ENCODE measurements at regions not wholly inside any gene's neighbourhood (a gene's known extent, or its start where the extent isn't known, plus 50 kb on each side); places are given as distances from the start of the nearest gene placed in this dataset.

DNA sequence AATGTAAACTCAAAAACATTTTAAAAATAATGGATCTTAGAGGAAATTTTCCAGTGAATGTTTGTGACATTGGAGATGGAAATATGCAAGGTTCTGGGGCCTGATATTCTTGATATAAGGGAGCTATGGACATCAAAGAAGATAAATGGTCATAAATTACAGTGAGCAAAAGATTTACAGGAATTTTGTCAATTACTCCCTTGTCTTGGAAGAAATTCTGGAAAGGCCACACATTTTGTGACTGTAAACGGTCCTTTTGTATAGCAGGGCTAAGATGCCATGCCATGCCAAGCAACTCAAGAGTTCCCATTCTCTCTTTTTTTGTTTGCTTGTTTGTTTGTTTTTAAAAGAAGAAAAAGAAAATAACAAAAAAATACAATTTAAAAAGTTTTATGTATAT lies 1186.2 kb upstream of the CITED2 start:
- Histone ChIP-seq H3K27ac (no peak overlapping the region), H3K79me2 (no peaks in the 10 kb centered on the region), H2AFZ (no peak overlapping the region), H3K4me3 (no peak overlapping the region), H4K20me1 (ENCODE audit: insufficient read depth, poor library complexity, severe bottlenecking) (no peaks in the 10 kb centered on the region), H3K4me1 (ENCODE audit: insufficient read depth) (no peaks in the 10 kb centered on the region), H3K9me3 (ENCODE audit: low read depth) (no peaks in the 10 kb centered on the region), H3K9me2 (replicated peaks; ENCODE audit: insufficient read depth) (no peaks in the 10 kb centered on the region), H3K4me2 (no peak overlapping the region), H3K36me3 (replicated peaks; ENCODE audit: insufficient read depth, low read depth) (no peaks in the 10 kb centered on the region), H3K27me3 (no peaks in the 10 kb centered on the region)
- 84% methylated on average over 1 of the region's 1 CpG for WGBS (ENCODE audit: low lambda C conversion rate, missing lambda C conversion rate)
- no peak for DNase-seq (ENCODE audit: low spot score)
- TF ChIP-seq, protein P1, sequence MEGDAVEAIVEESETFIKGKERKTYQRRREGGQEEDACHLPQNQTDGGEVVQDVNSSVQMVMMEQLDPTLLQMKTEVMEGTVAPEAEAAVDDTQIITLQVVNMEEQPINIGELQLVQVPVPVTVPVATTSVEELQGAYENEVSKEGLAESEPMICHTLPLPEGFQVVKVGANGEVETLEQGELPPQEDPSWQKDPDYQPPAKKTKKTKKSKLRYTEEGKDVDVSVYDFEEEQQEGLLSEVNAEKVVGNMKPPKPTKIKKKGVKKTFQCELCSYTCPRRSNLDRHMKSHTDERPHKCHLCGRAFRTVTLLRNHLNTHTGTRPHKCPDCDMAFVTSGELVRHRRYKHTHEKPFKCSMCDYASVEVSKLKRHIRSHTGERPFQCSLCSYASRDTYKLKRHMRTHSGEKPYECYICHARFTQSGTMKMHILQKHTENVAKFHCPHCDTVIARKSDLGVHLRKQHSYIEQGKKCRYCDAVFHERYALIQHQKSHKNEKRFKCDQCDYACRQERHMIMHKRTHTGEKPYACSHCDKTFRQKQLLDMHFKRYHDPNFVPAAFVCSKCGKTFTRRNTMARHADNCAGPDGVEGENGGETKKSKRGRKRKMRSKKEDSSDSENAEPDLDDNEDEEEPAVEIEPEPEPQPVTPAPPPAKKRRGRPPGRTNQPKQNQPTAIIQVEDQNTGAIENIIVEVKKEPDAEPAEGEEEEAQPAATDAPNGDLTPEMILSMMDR (IDR thresholded peaks at IDR 0.05; ENCODE audit: poor library complexity): no peak
- TF ChIP-seq EZH2 (IDR thresholded peaks at IDR 0.05; ENCODE audit: borderline replicate concordance) (no peak), EZH2phosphoT487 (IDR thresholded peaks at IDR 0.05; ENCODE audit: low read depth, severe bottlenecking, unreplicated experiment) (no peak)

DNA sequence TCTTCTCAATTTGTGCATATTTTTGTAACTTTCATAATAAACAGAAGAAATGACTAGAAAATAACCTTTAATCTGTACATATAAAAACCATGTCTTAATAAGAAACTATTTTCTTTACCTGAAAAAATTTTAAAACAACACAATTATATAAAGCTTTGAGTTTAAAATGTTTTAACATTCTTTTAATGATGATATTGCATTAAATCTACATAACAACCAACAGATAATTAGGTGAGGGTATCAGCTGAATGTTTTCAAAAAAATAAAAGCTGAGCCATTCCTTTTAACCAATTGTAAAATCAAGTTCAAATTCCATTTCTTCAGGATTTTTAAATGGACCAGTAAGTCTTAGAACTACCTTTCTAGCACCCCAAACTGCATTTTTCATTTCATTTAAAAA lies 1185.0 kb upstream of the CITED2 start:
- no peak overlapping the region for H3K4me2 ChIP-seq
- no peaks in the 10 kb centered on the region for H3K4me1 ChIP-seq (ENCODE audit: insufficient read depth)
- H4K20me1 ChIP-seq (ENCODE audit: insufficient read depth, poor library complexity, severe bottlenecking): no peaks in the 10 kb centered on the region
- H3K79me2 ChIP-seq: no peaks in the 10 kb centered on the region
- no peak for TF ChIP-seq EZH2phosphoT487 (IDR thresholded peaks at IDR 0.05; ENCODE audit: low read depth, severe bottlenecking, unreplicated experiment)
- TF ChIP-seq, protein P1 (IDR thresholded peaks at IDR 0.05; ENCODE audit: poor library complexity): no peak
- no peaks in the 10 kb centered on the region for H3K36me3 ChIP-seq (replicated peaks; ENCODE audit: insufficient read depth, low read depth)
- H2AFZ ChIP-seq: no peak overlapping the region
- H3K27ac ChIP-seq: no peak overlapping the region
- no peaks in the 10 kb centered on the region for H3K9me3 ChIP-seq (ENCODE audit: low read depth)
- no peaks in the 10 kb centered on the region for H3K27me3 ChIP-seq
- no peak overlapping the region for H3K4me3 ChIP-seq
- no peaks in the 10 kb centered on the region for H3K9me2 ChIP-seq (replicated peaks; ENCODE audit: insufficient read depth)
- DNase-seq (ENCODE audit: low spot score): no peak

DNA sequence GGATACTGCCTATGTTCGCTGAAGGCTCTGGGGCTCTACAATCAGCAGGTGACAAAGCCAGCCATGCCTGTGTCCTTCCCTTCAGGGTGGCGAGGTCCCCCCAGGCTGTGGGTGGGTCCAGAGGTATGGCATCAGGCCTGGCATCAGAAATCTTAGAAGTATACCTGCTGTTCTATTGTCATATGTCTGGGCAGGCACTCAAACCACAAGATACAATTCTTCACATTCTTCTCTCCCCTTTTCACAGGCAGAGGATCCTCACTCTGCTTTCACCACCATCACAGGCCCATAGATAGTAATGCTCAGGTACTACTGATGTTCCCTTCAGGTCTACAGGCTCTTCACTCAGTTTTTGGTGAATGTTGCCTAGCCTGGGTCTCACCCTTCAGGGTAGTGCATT lies 1180.0 kb upstream of the CITED2 start:
- Histone ChIP-seq H3K9me2 (replicated peaks; ENCODE audit: insufficient read depth) (no peaks in the 10 kb centered on the region), H3K79me2 (no peaks in the 10 kb centered on the region), H3K9me3 (ENCODE audit: low read depth) (no peaks in the 10 kb centered on the region), H3K4me3 (no peak overlapping the region), H3K36me3 (replicated peaks; ENCODE audit: insufficient read depth, low read depth) (no peaks in the 10 kb centered on the region), H3K27me3 (no peaks in the 10 kb centered on the region), H3K4me1 (ENCODE audit: insufficient read depth) (no peaks in the 10 kb centered on the region), H3K27ac (no peak overlapping the region), H3K4me2 (no peak overlapping the region), H4K20me1 (ENCODE audit: insufficient read depth, poor library complexity, severe bottlenecking) (no peaks in the 10 kb centered on the region), H2AFZ (no peak overlapping the region)
- 97% methylated on average over 2 of the region's 2 CpGs for WGBS (ENCODE audit: low lambda C conversion rate, missing lambda C conversion rate)
- TF ChIP-seq EZH2 (IDR thresholded peaks at IDR 0.05; ENCODE audit: borderline replicate concordance) (no peak), EZH2phosphoT487 (IDR thresholded peaks at IDR 0.05; ENCODE audit: low read depth, severe bottlenecking, unreplicated experiment) (no peak)
- TF ChIP-seq, protein P1 (IDR thresholded peaks at IDR 0.05; ENCODE audit: poor library complexity): no peak
- no peak for DNase-seq (ENCODE audit: low spot score)

DNA sequence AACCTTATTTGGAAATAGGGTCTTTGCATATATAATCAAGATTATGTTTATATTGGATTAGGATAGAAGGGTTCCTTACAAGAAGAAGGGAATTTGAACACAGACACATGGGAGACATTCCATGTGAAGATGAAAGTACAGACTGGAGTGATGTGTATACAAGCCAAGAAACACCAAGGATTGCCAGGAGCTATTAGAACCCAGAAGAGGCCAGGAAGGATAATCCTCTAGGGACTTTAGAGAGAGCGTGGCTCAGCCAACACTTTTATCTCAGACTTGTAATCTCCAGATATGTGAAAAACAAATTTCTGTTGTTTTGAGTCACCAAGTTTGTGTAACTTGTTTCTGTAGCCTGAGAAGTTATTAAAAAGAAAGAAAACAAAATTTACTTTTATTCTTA lies 1173.9 kb upstream of the CITED2 start:
- no peaks in the 10 kb centered on the region for H3K9me2 ChIP-seq (replicated peaks; ENCODE audit: insufficient read depth)
- 88% methylated on average over 1 of the region's 1 CpG for WGBS (ENCODE audit: low lambda C conversion rate, missing lambda C conversion rate)

More for the DNA sequence above, 1173.9 kb upstream of the CITED2 start:
- Histone ChIP-seq H3K4me1 (ENCODE audit: insufficient read depth) (no peaks in the 10 kb centered on the region), H3K27ac (no peak overlapping the region), H3K4me2 (no peak overlapping the region), H4K20me1 (ENCODE audit: insufficient read depth, poor library complexity, severe bottlenecking) (no peaks in the 10 kb centered on the region), H3K36me3 (replicated peaks; ENCODE audit: insufficient read depth, low read depth) (no peaks in the 10 kb centered on the region), H3K79me2 (no peaks in the 10 kb centered on the region), H3K9me3 (ENCODE audit: low read depth) (no peaks in the 10 kb centered on the region), H2AFZ (no peak overlapping the region), H3K4me3 (no peak overlapping the region), H3K27me3 (no peaks in the 10 kb centered on the region)
- no peak for DNase-seq (ENCODE audit: low spot score)
- TF ChIP-seq, protein P1 (IDR thresholded peaks at IDR 0.05; ENCODE audit: poor library complexity): no peak
- no peak for TF ChIP-seq EZH2phosphoT487 (IDR thresholded peaks at IDR 0.05; ENCODE audit: low read depth, severe bottlenecking, unreplicated experiment)
- no peak for TF ChIP-seq EZH2 (IDR thresholded peaks at IDR 0.05; ENCODE audit: borderline replicate concordance)

All from hepatocyte (in vitro differentiated cells).